ENCODE measurements at regions not wholly inside any gene's neighbourhood (a gene's known extent, or its start where the extent isn't known, plus 50 kb on each side); places are given as distances from the start of the nearest gene placed in this dataset.

GRCh38 chr10:130642926-130643325 lies 506.7 kb downstream of the GLRX3 start:
- TF ChIP-seq CTCF (IDR thresholded peaks at IDR 0.05) (no peak), POLR2A (IDR thresholded peaks at IDR 0.05) (no peak), POLR2AphosphoS5 (IDR thresholded peaks at IDR 0.05) (no peak)
